ENCODE measurements at regions not wholly inside any gene's neighbourhood (a gene's known extent, or its start where the extent isn't known, plus 50 kb on each side); places are given as distances from the start of the nearest gene placed in this dataset.

DNA sequence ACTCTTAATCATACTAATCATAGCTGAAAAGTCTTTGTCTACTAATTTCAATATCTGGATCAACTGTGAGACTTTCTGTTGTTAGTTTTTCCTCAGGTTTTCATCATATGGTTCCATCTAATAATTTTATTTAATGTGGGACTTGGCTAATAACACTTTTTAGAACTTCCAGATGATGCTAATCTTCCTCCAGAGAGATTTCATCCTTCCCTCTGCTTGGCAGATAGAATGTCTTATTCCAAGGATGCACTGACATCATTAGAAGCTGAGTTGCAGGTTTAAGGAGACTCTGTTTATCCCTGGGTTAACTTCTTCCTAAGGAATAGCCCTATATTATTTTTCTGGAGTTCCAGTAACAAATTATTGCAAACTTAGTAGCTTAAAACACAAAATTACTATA lies 325.6 kb downstream of the COG6 start (continued):
- TF ChIP-seq FOXP4 (CRISPR knock-in tag; IDR thresholded peaks at IDR 0.05): no peak
- TF ChIP-seq HMGXB4 (CRISPR knock-in tag; IDR thresholded peaks at IDR 0.05): no peak
- no peak for TF ChIP-seq ZNF423 (CRISPR knock-in tag; IDR thresholded peaks at IDR 0.05)
- no peak for TF ChIP-seq ZNF317 (CRISPR knock-in tag; IDR thresholded peaks at IDR 0.05; ENCODE audit: borderline replicate concordance, low read depth)

- Mint-ChIP-seq H3K36me3 (no peaks in the 10 kb centered on the region), H3K4me3 (no peak overlapping the region), H3K27ac (no peak overlapping the region), H3K4me1 (no peaks in the 10 kb centered on the region), H3K27me3 (ENCODE audit: low read depth) (no peaks in the 10 kb centered on the region; the same call in 1 of the 2 replicates), H3K9me3 (peaks cover 10% of the 10 kb centered on the region)
- ATAC-seq (no peak), DNase-seq (ENCODE audit: low spot score) (no peak)
- ChIA-PET CTCF (no interaction called here), POLR2A (no interaction called here)
- no peak for TF ChIP-seq NFE2L1 (CRISPR knock-in tag; IDR thresholded peaks at IDR 0.05)
Observed at GRCh38 chr13:39982745-39983144, 327.3 kb downstream of the COG6 start.

GRCh38 chr13:39985071-39985470 lies 329.6 kb downstream of the COG6 start:
- Mint-ChIP-seq H3K9me3 (peaks cover 10% of the 10 kb centered on the region), H3K4me1 (no peaks in the 10 kb centered on the region), H3K27me3 (ENCODE audit: low read depth) (no peaks in the 10 kb centered on the region; the same call in 1 of the 2 replicates), H3K27ac (no peak overlapping the region), H3K4me3 (no peak overlapping the region), H3K36me3 (no peaks in the 10 kb centered on the region)
- TF ChIP-seq, protein P1, sequence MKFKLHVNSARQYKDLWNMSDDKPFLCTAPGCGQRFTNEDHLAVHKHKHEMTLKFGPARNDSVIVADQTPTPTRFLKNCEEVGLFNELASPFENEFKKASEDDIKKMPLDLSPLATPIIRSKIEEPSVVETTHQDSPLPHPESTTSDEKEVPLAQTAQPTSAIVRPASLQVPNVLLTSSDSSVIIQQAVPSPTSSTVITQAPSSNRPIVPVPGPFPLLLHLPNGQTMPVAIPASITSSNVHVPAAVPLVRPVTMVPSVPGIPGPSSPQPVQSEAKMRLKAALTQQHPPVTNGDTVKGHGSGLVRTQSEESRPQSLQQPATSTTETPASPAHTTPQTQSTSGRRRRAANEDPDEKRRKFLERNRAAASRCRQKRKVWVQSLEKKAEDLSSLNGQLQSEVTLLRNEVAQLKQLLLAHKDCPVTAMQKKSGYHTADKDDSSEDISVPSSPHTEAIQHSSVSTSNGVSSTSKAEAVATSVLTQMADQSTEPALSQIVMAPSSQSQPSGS (CRISPR knock-in tag; IDR thresholded peaks at IDR 0.05; ENCODE audit: borderline replicate concordance, low read depth): no peak
- TF ChIP-seq TP53 (CRISPR knock-in tag; IDR thresholded peaks at IDR 0.05) (no peak), MYBL2 (CRISPR knock-in tag; IDR thresholded peaks at IDR 0.05) (no peak), ZNF396 (CRISPR knock-in tag; IDR thresholded peaks at IDR 0.05; ENCODE audit: borderline replicate concordance) (no peak), RORB (CRISPR knock-in tag; IDR thresholded peaks at IDR 0.05) (no peak), MXD4 (CRISPR knock-in tag; IDR thresholded peaks at IDR 0.05; ENCODE audit: borderline replicate concordance) (no peak)
- TF ChIP-seq, protein P2, sequence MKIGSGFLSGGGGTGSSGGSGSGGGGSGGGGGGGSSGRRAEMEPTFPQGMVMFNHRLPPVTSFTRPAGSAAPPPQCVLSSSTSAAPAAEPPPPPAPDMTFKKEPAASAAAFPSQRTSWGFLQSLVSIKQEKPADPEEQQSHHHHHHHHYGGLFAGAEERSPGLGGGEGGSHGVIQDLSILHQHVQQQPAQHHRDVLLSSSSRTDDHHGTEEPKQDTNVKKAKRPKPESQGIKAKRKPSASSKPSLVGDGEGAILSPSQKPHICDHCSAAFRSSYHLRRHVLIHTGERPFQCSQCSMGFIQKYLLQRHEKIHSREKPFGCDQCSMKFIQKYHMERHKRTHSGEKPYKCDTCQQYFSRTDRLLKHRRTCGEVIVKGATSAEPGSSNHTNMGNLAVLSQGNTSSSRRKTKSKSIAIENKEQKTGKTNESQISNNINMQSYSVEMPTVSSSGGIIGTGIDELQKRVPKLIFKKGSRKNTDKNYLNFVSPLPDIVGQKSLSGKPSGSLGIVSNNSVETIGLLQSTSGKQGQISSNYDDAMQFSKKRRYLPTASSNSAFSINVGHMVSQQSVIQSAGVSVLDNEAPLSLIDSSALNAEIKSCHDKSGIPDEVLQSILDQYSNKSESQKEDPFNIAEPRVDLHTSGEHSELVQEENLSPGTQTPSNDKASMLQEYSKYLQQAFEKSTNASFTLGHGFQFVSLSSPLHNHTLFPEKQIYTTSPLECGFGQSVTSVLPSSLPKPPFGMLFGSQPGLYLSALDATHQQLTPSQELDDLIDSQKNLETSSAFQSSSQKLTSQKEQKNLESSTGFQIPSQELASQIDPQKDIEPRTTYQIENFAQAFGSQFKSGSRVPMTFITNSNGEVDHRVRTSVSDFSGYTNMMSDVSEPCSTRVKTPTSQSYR (CRISPR knock-in tag; IDR thresholded peaks at IDR 0.05): no peak
- POLR2A ChIA-PET: no interaction called here
- CTCF ChIA-PET: no interaction called here
- DNase-seq (ENCODE audit: low spot score) (no peak), ATAC-seq (no peak)

DNA sequence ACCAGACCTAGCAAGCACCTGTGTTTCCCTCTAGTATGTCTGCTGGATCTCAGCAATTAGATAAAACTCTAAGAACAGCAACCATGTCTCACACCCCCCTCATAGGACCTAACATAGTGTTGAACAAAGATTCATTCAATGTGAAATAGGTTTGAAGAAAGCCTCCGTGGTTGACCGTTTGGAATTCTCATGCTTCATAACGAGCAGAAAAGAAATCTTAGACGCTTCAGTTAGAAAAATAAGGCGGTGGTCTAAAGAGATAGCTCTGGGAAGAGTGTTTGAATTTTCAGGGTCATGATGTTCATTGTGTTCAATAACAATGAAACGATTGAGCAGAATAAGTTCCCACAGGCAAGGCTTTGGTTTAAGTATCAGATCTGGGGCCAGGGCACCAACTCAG lies 332.9 kb downstream of the COG6 start:
- Mint-ChIP-seq H3K9me3 (peaks cover 10% of the 10 kb centered on the region), H3K27ac (no peak overlapping the region), H3K27me3 (ENCODE audit: low read depth) (no peaks in the 10 kb centered on the region), H3K4me3 (no peak overlapping the region), H3K36me3 (no peaks in the 10 kb centered on the region), H3K4me1 (no peaks in the 10 kb centered on the region)
- POLR2A ChIA-PET: no interaction called here
- CTCF ChIA-PET: no interaction called here
- no peak for ATAC-seq
- DNase-seq (ENCODE audit: low spot score): no peak
- TF ChIP-seq ATF1 (CRISPR knock-in tag; IDR thresholded peaks at IDR 0.05) (no peak), ATF6 (CRISPR knock-in tag; IDR thresholded peaks at IDR 0.05) (no peak), ESRRA (CRISPR knock-in tag; IDR thresholded peaks at IDR 0.05; ENCODE audit: borderline replicate concordance) (no peak)
- TF ChIP-seq, protein P3, sequence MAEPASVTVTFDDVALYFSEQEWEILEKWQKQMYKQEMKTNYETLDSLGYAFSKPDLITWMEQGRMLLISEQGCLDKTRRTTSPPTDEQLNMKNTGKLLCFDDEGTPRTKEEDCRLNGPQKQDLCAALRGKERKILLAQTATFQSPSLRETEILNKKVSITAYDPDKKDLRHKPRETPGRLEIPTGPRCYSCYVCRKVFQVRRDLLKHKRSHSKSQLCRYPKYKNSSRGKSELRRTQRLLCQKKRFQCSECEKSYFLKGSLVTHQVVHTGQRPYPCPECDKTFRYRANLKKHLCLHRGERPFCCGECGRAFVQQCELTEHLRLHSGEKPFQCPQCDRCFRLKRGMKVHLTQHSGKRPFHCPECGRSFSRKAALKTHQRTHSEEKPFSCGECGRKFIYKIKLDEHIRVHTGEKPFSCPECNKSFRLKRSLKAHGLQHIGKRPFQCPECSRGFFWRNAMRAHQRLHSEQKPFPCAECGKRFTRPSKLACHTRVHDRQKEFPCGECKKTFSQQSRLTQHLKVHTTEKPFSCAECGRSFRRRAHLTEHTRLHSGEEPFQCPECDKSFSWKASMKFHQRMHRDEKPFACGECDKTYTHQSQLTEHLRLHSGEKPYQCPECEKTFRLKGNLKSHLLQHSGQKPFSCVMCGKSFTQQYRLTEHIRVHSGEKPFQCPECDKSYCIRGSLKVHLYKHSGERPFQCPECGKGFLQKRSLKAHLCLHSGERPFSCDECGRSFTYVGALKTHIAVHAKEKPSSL (CRISPR knock-in tag; conservative IDR thresholded peaks at IDR 0.05): no peak
- TF ChIP-seq, protein P4, sequence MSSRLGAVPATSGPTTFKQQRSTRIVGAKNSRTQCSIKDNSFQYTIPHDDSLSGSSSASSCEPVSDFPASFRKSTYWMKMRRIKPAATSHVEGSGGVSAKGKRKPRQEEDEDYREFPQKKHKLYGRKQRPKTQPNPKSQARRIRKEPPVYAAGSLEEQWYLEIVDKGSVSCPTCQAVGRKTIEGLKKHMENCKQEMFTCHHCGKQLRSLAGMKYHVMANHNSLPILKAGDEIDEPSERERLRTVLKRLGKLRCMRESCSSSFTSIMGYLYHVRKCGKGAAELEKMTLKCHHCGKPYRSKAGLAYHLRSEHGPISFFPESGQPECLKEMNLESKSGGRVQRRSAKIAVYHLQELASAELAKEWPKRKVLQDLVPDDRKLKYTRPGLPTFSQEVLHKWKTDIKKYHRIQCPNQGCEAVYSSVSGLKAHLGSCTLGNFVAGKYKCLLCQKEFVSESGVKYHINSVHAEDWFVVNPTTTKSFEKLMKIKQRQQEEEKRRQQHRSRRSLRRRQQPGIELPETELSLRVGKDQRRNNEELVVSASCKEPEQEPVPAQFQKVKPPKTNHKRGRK (CRISPR knock-in tag; IDR thresholded peaks at IDR 0.05; ENCODE audit: borderline replicate concordance): no peak
